H9 (cell line): ENCODE measurements at regions not wholly inside any gene's neighbourhood (a gene's known extent, or its start where the extent isn't known, plus 50 kb on each side); places are given as distances from the start of the nearest gene placed in this dataset.

ENCODE experiments used
- DNase-seq: peaks from one replicate; pipeline ENCODE4 v3.0.0-alpha.2; 2017
- H2AFZ ChIP-seq: one replicate; pipeline ENCODE4 v1.6.1; 2013; ENCODE audit warnings: mild to moderate bottlenecking, low read length, control low read depth, moderate library complexity
- H2AK5ac ChIP-seq: 2 replicates; pipeline ENCODE4 v1.6.1; 2013; ENCODE audit warnings: low read length, control low read depth, mixed read lengths; ENCODE audit not compliant: insufficient read length
- H2BK120ac ChIP-seq: one replicate; pipeline ENCODE4 v1.6.1; 2013; ENCODE audit warnings: low read depth, mild to moderate bottlenecking, low read length, control low read depth, inconsistent platforms; ENCODE audit not compliant: poor library complexity, severe bottlenecking
- H2BK12ac ChIP-seq: 2 replicates; pipeline ENCODE4 v1.6.1; 2013; ENCODE audit warnings: low read length, control low read depth, mixed read lengths, low read depth; ENCODE audit not compliant: insufficient read length
- H2BK15ac ChIP-seq: 2 replicates; pipeline ENCODE4 v1.6.1; 2013; ENCODE audit warnings: low read depth, low read length, control low read depth
- H2BK20ac ChIP-seq: one replicate; pipeline ENCODE4 v1.6.1; 2013; ENCODE audit warnings: low read depth, mild to moderate bottlenecking, low read length, control low read depth, inconsistent platforms; ENCODE audit not compliant: poor library complexity, severe bottlenecking
- H2BK5ac ChIP-seq: 2 replicates; pipeline ENCODE4 v1.6.1; 2013; ENCODE audit warnings: low read length, control low read depth, mixed read lengths; ENCODE audit not compliant: insufficient read length
- H3K14ac ChIP-seq: 2 replicates; pipeline ENCODE4 v1.6.1; 2013; ENCODE audit warnings: low read length, control low read depth; ENCODE audit not compliant: insufficient read depth
- H3K18ac ChIP-seq: 2 replicates; pipeline ENCODE4 v1.6.1; 2013; ENCODE audit warnings: low read depth, mild to moderate bottlenecking, mixed read lengths, low read length, control low read depth; ENCODE audit not compliant: insufficient read length
- H3K23ac ChIP-seq: 2 replicates; pipeline ENCODE4 v1.6.1; 2013; ENCODE audit warnings: low read length, control low read depth, mixed read lengths, low read depth; ENCODE audit not compliant: insufficient read length
- H3K23me2 ChIP-seq: 2 replicates; pipeline ENCODE4 v1.6.1; 2013; ENCODE audit warnings: low read depth, mild to moderate bottlenecking, mixed read lengths, low read length, control low read depth; ENCODE audit not compliant: insufficient read length, poor library complexity, severe bottlenecking
- H3K27ac ChIP-seq: 2 replicates; pipeline ENCODE4 v1.5.1; 2013; ENCODE audit warnings: low read length, control low read depth, mixed read lengths, low read depth; ENCODE audit not compliant: insufficient read length
- H3K27me3 ChIP-seq: 2 replicates; pipeline ENCODE4 v1.6.1; 2013; ENCODE audit warnings: low read length, control low read depth, inconsistent platforms; ENCODE audit not compliant: insufficient read depth
- H3K4ac ChIP-seq: 2 replicates; pipeline ENCODE4 v1.6.1; 2013; ENCODE audit warnings: low read depth, mild to moderate bottlenecking, control low read depth, inconsistent platforms, low read length, moderate library complexity
- H3K4me1 ChIP-seq: 2 replicates; pipeline ENCODE4 v1.6.1; 2013; ENCODE audit warnings: low read length, control low read depth, inconsistent platforms; ENCODE audit not compliant: insufficient read depth
- H3K4me2 ChIP-seq: 2 replicates; pipeline ENCODE4 v1.6.1; 2013; ENCODE audit warnings: low read length, control low read depth, mixed read lengths; ENCODE audit not compliant: insufficient read length, insufficient read depth
- H3K56ac ChIP-seq: 2 replicates; pipeline ENCODE4 v1.6.1; 2013; ENCODE audit warnings: low read depth, mild to moderate bottlenecking, mixed read lengths, low read length, control low read depth; ENCODE audit not compliant: insufficient read length
- H3K79me1 ChIP-seq: 2 replicates; pipeline ENCODE4 v1.6.1; 2013; ENCODE audit warnings: low read depth, mild to moderate bottlenecking, moderate library complexity, low read length, control low read depth, inconsistent platforms; ENCODE audit not compliant: insufficient read depth, poor library complexity, severe bottlenecking
- H3K79me2 ChIP-seq: 2 replicates; pipeline ENCODE4 v1.6.1; 2013; ENCODE audit warnings: low read length, control low read depth, inconsistent platforms; ENCODE audit not compliant: insufficient read depth
- H3K9ac ChIP-seq: 2 replicates; pipeline ENCODE4 v1.6.1; 2013; ENCODE audit warnings: low read length, control low read depth, mixed read lengths; ENCODE audit not compliant: insufficient read length; ENCODE audit errors: extremely low read depth
- H3K9me3 ChIP-seq: one replicate; pipeline ENCODE4 v1.6.1; 2013; ENCODE audit warnings: low read depth, low read length, inconsistent platforms; ENCODE audit not compliant: control insufficient read depth
- H3T11ph ChIP-seq: one replicate; pipeline ENCODE4 v1.6.1; 2013; ENCODE audit warnings: mild to moderate bottlenecking, low read length, control low read depth, inconsistent platforms
- H4K20me1 ChIP-seq: one replicate; pipeline ENCODE4 v1.6.1; 2013; ENCODE audit not compliant: control insufficient read depth, insufficient read length, insufficient read depth
- H4K5ac ChIP-seq: 2 replicates; pipeline ENCODE4 v1.6.1; 2013; ENCODE audit warnings: low read depth, mild to moderate bottlenecking, mixed read lengths, low read length, control low read depth; ENCODE audit not compliant: insufficient read length
- H4K8ac ChIP-seq: replicated peaks from 2 replicates; pipeline ENCODE4 v1.6.1; 2013; ENCODE audit warnings: low read length, control low read depth, mixed read lengths, low read depth; ENCODE audit not compliant: insufficient read length
- H4K91ac ChIP-seq: 2 replicates; pipeline ENCODE4 v1.6.1; 2013; ENCODE audit warnings: low read depth, mild to moderate bottlenecking, moderate library complexity, mixed read lengths, low read length, control low read depth; ENCODE audit not compliant: insufficient read length
- H3K27ac Mint-ChIP-seq, 3 experiments: 2 replicates in 2 of 3; 3 replicates in 1 of 3; pipeline ENCODE4 v1.8.0; 2020 to 2021; ENCODE audit warnings: mixed read lengths in 3 of 3, mild to moderate bottlenecking in 1 of 3, moderate library complexity in 1 of 3
- H3K27me3 Mint-ChIP-seq: 2 replicates; pipeline ENCODE4 v1.8.0; 2021; ENCODE audit warnings: low read depth, mild to moderate bottlenecking, moderate library complexity, mixed read lengths
- H3K36me3 Mint-ChIP-seq, 3 experiments: 2 replicates in 2 of 3; 3 replicates in 1 of 3; pipeline ENCODE4 v1.8.0; 2020 to 2021; ENCODE audit warnings: low read depth in 3 of 3, mixed read lengths in 3 of 3; ENCODE audit not compliant: insufficient read depth in 1 of 3
- H3K4me1 Mint-ChIP-seq, 2 experiments: 2 replicates each; pipeline ENCODE4 v1.8.0; 2020; ENCODE audit warnings: mixed read lengths in 2 of 2
- H3K4me3 Mint-ChIP-seq, 2 experiments: 2 replicates in 1 of 2; 3 replicates in 1 of 2; pipeline ENCODE4 v1.8.0; 2020 to 2021; ENCODE audit warnings: mild to moderate bottlenecking in 2 of 2, mixed read lengths in 2 of 2, moderate library complexity in 1 of 2
- H3K9me3 Mint-ChIP-seq, 2 experiments: 2 replicates in 1 of 2; 3 replicates in 1 of 2; pipeline ENCODE4 v1.8.0; 2020; ENCODE audit warnings: mild to moderate bottlenecking in 2 of 2, mixed read lengths in 2 of 2, moderate library complexity in 1 of 2
- CTCF ChIP-seq: fragments of 200-600 bp; sonication (generic); conservative IDR thresholded peaks from 3 replicates; pipeline ENCODE4 v1.8.0; 2021; ENCODE audit warnings: antibody characterized with exemption, mild to moderate bottlenecking
- WGBS: extraction: QIAGEN DNeasy Blood & Tissue Kit; methylation state at CpG from one replicate; pipeline ENCODE4 v1.1.7; 2013; ENCODE audit warnings: missing lambda C conversion rate, low lambda C conversion rate, mixed read lengths; ENCODE audit not compliant: insufficient read length; ENCODE audit errors: extremely low coverage; 5-methylcytosine and 5-hydroxymethylcytosine counted together

GRCh38 chr4:8699479-8700145 lies 107.0 kb downstream of the CPZ start:
- Histone ChIP-seq H3K23me2 (no peaks in the 10 kb centered on the region), H3K18ac (no peak overlapping the region), H2BK120ac (no peak overlapping the region), H4K20me1 (no peaks in the 10 kb centered on the region), H2BK5ac (no peak overlapping the region), H3K4ac (no peak overlapping the region), H3K9ac (no peak overlapping the region), H3K79me1 (no peaks in the 10 kb centered on the region), H4K91ac (no peak overlapping the region), H4K5ac (no peak overlapping the region), H4K8ac (no peak overlapping the region), H2AK5ac (no peak overlapping the region), H3K56ac (no peak overlapping the region), H2AFZ (no peak overlapping the region), H2BK12ac (no peak overlapping the region), H3K27me3 (no peaks in the 10 kb centered on the region), H3K4me2 (no peak overlapping the region), H3T11ph (no peak overlapping the region), H3K4me1 (no peaks in the 10 kb centered on the region), H2BK20ac (no peak overlapping the region), H3K14ac (no peak overlapping the region; the same call in 1 of the 2 replicates), H2BK15ac (no peak overlapping the region), H3K23ac (no peak overlapping the region), H3K27ac (no peak overlapping the region), H3K9me3 (no peaks in the 10 kb centered on the region), H3K79me2 (no peaks in the 10 kb centered on the region)
- peak overlapping the region in 1 of 3 experiments; percentile 50; a peak in 1 of 7 replicates for H3K27ac Mint-ChIP-seq
- peaks cover 8 to 18% of the 10 kb centered on the region in 2 experiments for H3K4me1 Mint-ChIP-seq
- WGBS: no CpG with 5 or more reads among the region's 24 CpGs
- TF ChIP-seq CTCF: no peak
- no peak overlapping the region for H3K4me3 Mint-ChIP-seq
- DNase-seq: peak; percentile 26
- H3K27me3 Mint-ChIP-seq: peaks cover 28% of the 10 kb centered on the region
- H3K9me3 Mint-ChIP-seq: peaks cover 0 to 3% of the 10 kb centered on the region in 2 experiments; a peak in 1 of 5 replicates
- H3K36me3 Mint-ChIP-seq: no peaks in the 10 kb centered on the region
